ENCODE measurements at regions not wholly inside any gene's neighbourhood (a gene's known extent, or its start where the extent isn't known, plus 50 kb on each side); places are given as distances from the start of the nearest gene placed in this dataset.

DNA sequence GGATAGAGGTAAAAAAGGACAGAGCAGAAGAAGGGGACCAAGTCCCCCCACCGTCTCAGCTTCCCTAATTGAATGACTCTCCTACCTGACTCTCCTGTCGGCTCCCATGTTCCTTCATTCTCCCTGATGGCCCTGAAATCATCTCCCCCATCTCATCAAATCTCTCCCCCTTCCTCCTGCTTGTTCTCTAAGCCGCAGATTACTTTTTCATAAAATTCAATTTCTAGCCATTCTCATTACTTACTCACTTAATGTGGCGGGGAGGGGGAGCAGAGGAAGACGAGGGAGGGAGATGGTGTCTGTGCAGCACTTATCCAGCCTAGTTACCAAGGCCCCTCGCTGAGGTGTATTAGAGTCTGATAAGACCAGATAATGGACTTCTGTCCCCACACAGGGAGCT lies 161.5 kb downstream of the CCT6B start:
- Histone ChIP-seq H3K27me3 (ENCODE audit: insufficient read depth, low read depth, low read length) (peaks cover 11% of the 10 kb centered on the region), H3K36me3 (ENCODE audit: insufficient read depth, low read length) (no peaks in the 10 kb centered on the region), H2AFZ (ENCODE audit: low read depth, low read length) (no peak overlapping the region)

DNA sequence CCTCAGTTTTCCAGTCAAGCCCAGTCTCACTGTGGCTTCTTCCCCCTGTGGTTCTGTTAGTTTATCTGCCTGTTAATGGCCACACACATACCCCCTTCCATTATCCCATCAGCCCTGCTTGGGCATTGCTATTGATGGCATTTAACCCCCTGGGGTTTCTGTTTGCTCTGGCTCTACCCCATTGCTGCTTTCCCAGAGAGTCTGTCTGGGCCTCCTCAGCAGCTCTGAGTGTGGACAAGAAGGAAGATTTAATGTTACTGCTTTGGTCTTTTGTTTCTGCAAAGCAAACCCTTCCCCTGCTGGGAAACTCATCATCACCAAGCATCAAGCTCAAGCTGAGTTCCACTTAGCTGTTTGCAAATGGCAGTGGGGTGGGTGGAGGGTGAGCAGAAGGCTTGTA lies 162.7 kb downstream of the CCT6B start:
- H3K79me2 ChIP-seq (replicated peaks; ENCODE audit: insufficient read depth, low read length), result no peaks in the 10 kb centered on the region
- H4K20me1 ChIP-seq (ENCODE audit: insufficient read depth), result no peaks in the 10 kb centered on the region
- no peak overlapping the region for H2AFZ ChIP-seq (ENCODE audit: low read depth, low read length)
- no peaks in the 10 kb centered on the region for H3K9me3 ChIP-seq (ENCODE audit: low read length)
- no peak overlapping the region for H3K4me2 ChIP-seq (ENCODE audit: low read length)
- H3F3A ChIP-seq (ENCODE audit: insufficient read depth, low read length, poor library complexity, severe bottlenecking), result no peaks in the 10 kb centered on the region
- H3K27ac ChIP-seq (ENCODE audit: low read length), result no peak overlapping the region
- no peak overlapping the region for H3K4me3 ChIP-seq (ENCODE audit: low read length)
- H3K9me2 ChIP-seq (ENCODE audit: insufficient read depth, low read length), result no peaks in the 10 kb centered on the region
- TF ChIP-seq RAD21 (conservative IDR thresholded peaks at IDR 0.05) (no peak), TAF1 (IDR thresholded peaks at IDR 0.05; ENCODE audit: low read depth) (no peak), POLR2AphosphoS5 (IDR thresholded peaks at IDR 0.05) (no peak), SMC3 (conservative IDR thresholded peaks at IDR 0.05; ENCODE audit: poor library complexity) (no peak), MXI1 (conservative IDR thresholded peaks at IDR 0.05; ENCODE audit: poor library complexity, severe bottlenecking) (no peak)
- no peak overlapping the region for H3K9ac ChIP-seq (ENCODE audit: low read length)
- H3K27me3 ChIP-seq (ENCODE audit: insufficient read depth, low read depth, low read length), result peaks cover 20% of the 10 kb centered on the region
- H3K36me3 ChIP-seq (ENCODE audit: insufficient read depth, low read length), result no peaks in the 10 kb centered on the region

More for the DNA sequence above, 161.5 kb downstream of the CCT6B start:
- Histone ChIP-seq H3K9ac (ENCODE audit: low read length) (no peak overlapping the region), H3K4me2 (ENCODE audit: low read length) (no peak overlapping the region), H3K4me3 (ENCODE audit: low read length) (no peak overlapping the region), H3F3A (ENCODE audit: insufficient read depth, low read length, poor library complexity, severe bottlenecking) (no peaks in the 10 kb centered on the region), H3K9me3 (ENCODE audit: low read length) (no peaks in the 10 kb centered on the region), H3K9me2 (ENCODE audit: insufficient read depth, low read length) (no peaks in the 10 kb centered on the region), H3K27ac (ENCODE audit: low read length) (no peak overlapping the region), H3K79me2 (replicated peaks; ENCODE audit: insufficient read depth, low read length) (no peaks in the 10 kb centered on the region), H4K20me1 (ENCODE audit: insufficient read depth) (no peaks in the 10 kb centered on the region)
- TF ChIP-seq MXI1 (conservative IDR thresholded peaks at IDR 0.05; ENCODE audit: poor library complexity, severe bottlenecking), result no peak
- no peak for TF ChIP-seq RAD21 (conservative IDR thresholded peaks at IDR 0.05)
- TF ChIP-seq POLR2AphosphoS5 (IDR thresholded peaks at IDR 0.05), result no peak
- TF ChIP-seq EP300 (conservative IDR thresholded peaks at IDR 0.05; ENCODE audit: poor library complexity, severe bottlenecking), result no peak

DNA sequence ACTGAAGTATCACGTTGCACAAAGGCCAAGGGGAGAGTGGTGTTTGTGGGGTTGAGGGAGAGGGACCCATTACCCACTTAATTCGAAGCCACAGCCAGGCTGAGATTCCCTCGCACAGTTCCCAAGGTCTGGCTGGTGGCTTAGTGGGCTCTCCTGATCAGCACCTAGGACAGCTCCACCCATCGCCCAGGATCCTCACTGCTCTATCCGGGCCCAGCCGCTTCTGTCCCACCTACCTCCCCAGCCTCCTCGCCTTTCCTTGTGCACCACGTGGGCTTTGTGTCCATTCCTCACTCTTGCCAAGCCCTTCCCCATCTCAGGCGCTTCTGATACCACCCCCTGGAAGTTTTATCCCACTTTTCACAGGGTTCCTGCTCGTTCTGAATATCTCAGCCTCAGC lies 163.5 kb downstream of the CCT6B start:
- Histone ChIP-seq H2AFZ (ENCODE audit: low read depth, low read length) (no peak overlapping the region), H3K27me3 (ENCODE audit: insufficient read depth, low read depth, low read length) (peaks cover 20% of the 10 kb centered on the region), H3K36me3 (ENCODE audit: insufficient read depth, low read length) (no peaks in the 10 kb centered on the region), H3K4me3 (ENCODE audit: low read length) (no peak overlapping the region), H3K27ac (ENCODE audit: low read length) (no peak overlapping the region), H3K9me2 (ENCODE audit: insufficient read depth, low read length) (no peaks in the 10 kb centered on the region), H3K9me3 (ENCODE audit: low read length) (no peaks in the 10 kb centered on the region), H4K20me1 (ENCODE audit: insufficient read depth) (no peaks in the 10 kb centered on the region), H3F3A (ENCODE audit: insufficient read depth, low read length, poor library complexity, severe bottlenecking) (no peaks in the 10 kb centered on the region), H3K9ac (ENCODE audit: low read length) (no peak overlapping the region), H3K4me2 (ENCODE audit: low read length) (no peak overlapping the region), H3K79me2 (replicated peaks; ENCODE audit: insufficient read depth, low read length) (no peaks in the 10 kb centered on the region)
- TF ChIP-seq EZH2 (IDR thresholded peaks at IDR 0.05; ENCODE audit: borderline replicate concordance, insufficient read depth, low read length, poor library complexity, severe bottlenecking) (no peak), RAD21 (conservative IDR thresholded peaks at IDR 0.05) (no peak), TAF1 (IDR thresholded peaks at IDR 0.05; ENCODE audit: low read depth) (no peak), SMC3 (conservative IDR thresholded peaks at IDR 0.05; ENCODE audit: poor library complexity) (no peak), EP300 (conservative IDR thresholded peaks at IDR 0.05; ENCODE audit: poor library complexity, severe bottlenecking) (no peak)
- TF ChIP-seq, protein P1, sequence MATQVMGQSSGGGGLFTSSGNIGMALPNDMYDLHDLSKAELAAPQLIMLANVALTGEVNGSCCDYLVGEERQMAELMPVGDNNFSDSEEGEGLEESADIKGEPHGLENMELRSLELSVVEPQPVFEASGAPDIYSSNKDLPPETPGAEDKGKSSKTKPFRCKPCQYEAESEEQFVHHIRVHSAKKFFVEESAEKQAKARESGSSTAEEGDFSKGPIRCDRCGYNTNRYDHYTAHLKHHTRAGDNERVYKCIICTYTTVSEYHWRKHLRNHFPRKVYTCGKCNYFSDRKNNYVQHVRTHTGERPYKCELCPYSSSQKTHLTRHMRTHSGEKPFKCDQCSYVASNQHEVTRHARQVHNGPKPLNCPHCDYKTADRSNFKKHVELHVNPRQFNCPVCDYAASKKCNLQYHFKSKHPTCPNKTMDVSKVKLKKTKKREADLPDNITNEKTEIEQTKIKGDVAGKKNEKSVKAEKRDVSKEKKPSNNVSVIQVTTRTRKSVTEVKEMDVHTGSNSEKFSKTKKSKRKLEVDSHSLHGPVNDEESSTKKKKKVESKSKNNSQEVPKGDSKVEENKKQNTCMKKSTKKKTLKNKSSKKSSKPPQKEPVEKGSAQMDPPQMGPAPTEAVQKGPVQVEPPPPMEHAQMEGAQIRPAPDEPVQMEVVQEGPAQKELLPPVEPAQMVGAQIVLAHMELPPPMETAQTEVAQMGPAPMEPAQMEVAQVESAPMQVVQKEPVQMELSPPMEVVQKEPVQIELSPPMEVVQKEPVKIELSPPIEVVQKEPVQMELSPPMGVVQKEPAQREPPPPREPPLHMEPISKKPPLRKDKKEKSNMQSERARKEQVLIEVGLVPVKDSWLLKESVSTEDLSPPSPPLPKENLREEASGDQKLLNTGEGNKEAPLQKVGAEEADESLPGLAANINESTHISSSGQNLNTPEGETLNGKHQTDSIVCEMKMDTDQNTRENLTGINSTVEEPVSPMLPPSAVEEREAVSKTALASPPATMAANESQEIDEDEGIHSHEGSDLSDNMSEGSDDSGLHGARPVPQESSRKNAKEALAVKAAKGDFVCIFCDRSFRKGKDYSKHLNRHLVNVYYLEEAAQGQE (IDR thresholded peaks at IDR 0.05; ENCODE audit: borderline replicate concordance), result no peak

All from neural cell (in vitro differentiated cells).